Stimulated activated naive CD8-positive, alpha-beta T cell treated with anti-CD3 and anti-CD28 coated beads, Interleukin-15, Interleukin-2, amounts not matched to agents 100 ng/mL and 50 ng/mL, for 24 hours (primary cell): ENCODE measurements at regions not wholly inside any gene's neighbourhood (a gene's known extent, or its start where the extent isn't known, plus 50 kb on each side); places are given as distances from the start of the nearest gene placed in this dataset.

ENCODE experiments used
- H3K27ac Mint-ChIP-seq: one replicate; pipeline ENCODE4 v1.8.0; 2021; ENCODE audit warnings: mild to moderate bottlenecking, mixed read lengths
- H3K27me3 Mint-ChIP-seq: one replicate; pipeline ENCODE4 v1.8.0; 2021; ENCODE audit warnings: mixed read lengths
- H3K36me3 Mint-ChIP-seq: one replicate; pipeline ENCODE4 v1.8.0; 2021; ENCODE audit warnings: low read depth, mixed read lengths
- H3K4me1 Mint-ChIP-seq: one replicate; pipeline ENCODE4 v1.8.0; 2021; ENCODE audit warnings: low read depth, mixed read lengths
- H3K4me3 Mint-ChIP-seq: one replicate; pipeline ENCODE4 v1.8.0; 2021; ENCODE audit warnings: mild to moderate bottlenecking, mixed read lengths
- H3K9me3 Mint-ChIP-seq: one replicate; pipeline ENCODE4 v1.8.0; 2021; ENCODE audit warnings: mixed read lengths

- Mint-ChIP-seq H3K9me3 (peaks cover 4% of the 10 kb centered on the region), H3K36me3 (no peaks in the 10 kb centered on the region), H3K27ac (no peak overlapping the region), H3K27me3 (no peaks in the 10 kb centered on the region), H3K4me1 (peaks cover 13% of the 10 kb centered on the region), H3K4me3 (no peak overlapping the region)
Observed at GRCh38 chr5:67416986-67417385, 220.4 kb upstream of the CD180 start.

- Mint-ChIP-seq H3K27ac (peak overlapping the region; percentile 46), H3K36me3 (no peaks in the 10 kb centered on the region), H3K4me3 (peak overlapping the region; percentile 6), H3K9me3 (peaks cover 3% of the 10 kb centered on the region), H3K27me3 (no peaks in the 10 kb centered on the region), H3K4me1 (peaks cover 13% of the 10 kb centered on the region)
Observed at GRCh38 chr5:67416133-67416937, 219.7 kb upstream of the CD180 start.

GRCh38 chr5:67414712-67415111, 218.1 kb upstream of the CD180 start:
- Mint-ChIP-seq H3K9me3 (no peaks in the 10 kb centered on the region), H3K27me3 (no peaks in the 10 kb centered on the region), H3K36me3 (no peaks in the 10 kb centered on the region), H3K4me1 (peaks cover 13% of the 10 kb centered on the region), H3K4me3 (no peak overlapping the region), H3K27ac (no peak overlapping the region)

- no peaks in the 10 kb centered on the region for H3K27me3 Mint-ChIP-seq
- H3K36me3 Mint-ChIP-seq: no peaks in the 10 kb centered on the region
- H3K9me3 Mint-ChIP-seq: no peaks in the 10 kb centered on the region
- peaks cover 13% of the 10 kb centered on the region for H3K4me1 Mint-ChIP-seq
- no peak overlapping the region for H3K4me3 Mint-ChIP-seq
- H3K27ac Mint-ChIP-seq: no peak overlapping the region
Observed at GRCh38 chr5:67413721-67414120, 217.1 kb upstream of the CD180 start.

- H3K27ac Mint-ChIP-seq: no peak overlapping the region
- no peaks in the 10 kb centered on the region for H3K27me3 Mint-ChIP-seq
- H3K9me3 Mint-ChIP-seq: no peaks in the 10 kb centered on the region
- H3K4me1 Mint-ChIP-seq: no peaks in the 10 kb centered on the region
- no peaks in the 10 kb centered on the region for H3K36me3 Mint-ChIP-seq
- H3K4me3 Mint-ChIP-seq: no peak overlapping the region
Observed at GRCh38 chr5:67409126-67409777, 212.7 kb upstream of the CD180 start.

GRCh38 chr5:67407979-67408378, 211.4 kb upstream of the CD180 start:
- Mint-ChIP-seq H3K4me1 (no peaks in the 10 kb centered on the region), H3K36me3 (no peaks in the 10 kb centered on the region), H3K27ac (no peak overlapping the region), H3K27me3 (no peaks in the 10 kb centered on the region), H3K4me3 (no peak overlapping the region), H3K9me3 (no peaks in the 10 kb centered on the region)

- no peaks in the 10 kb centered on the region for H3K4me1 Mint-ChIP-seq
- no peak overlapping the region for H3K27ac Mint-ChIP-seq
- H3K9me3 Mint-ChIP-seq: no peaks in the 10 kb centered on the region
- H3K4me3 Mint-ChIP-seq: no peak overlapping the region
- no peaks in the 10 kb centered on the region for H3K27me3 Mint-ChIP-seq
- no peaks in the 10 kb centered on the region for H3K36me3 Mint-ChIP-seq
Observed at GRCh38 chr5:67405755-67406154, 209.2 kb upstream of the CD180 start.

- Mint-ChIP-seq H3K27me3 (no peaks in the 10 kb centered on the region), H3K9me3 (no peaks in the 10 kb centered on the region), H3K36me3 (no peaks in the 10 kb centered on the region), H3K4me3 (no peak overlapping the region), H3K27ac (no peak overlapping the region), H3K4me1 (no peaks in the 10 kb centered on the region)
Observed at GRCh38 chr5:67405101-67405364, 208.4 kb upstream of the CD180 start.

- H3K4me1 Mint-ChIP-seq: no peaks in the 10 kb centered on the region
Observed at GRCh38 chr5:67404256-67405100, 207.9 kb upstream of the CD180 start.

GRCh38 chr5:67402526-67402925, 205.9 kb upstream of the CD180 start:
- no peaks in the 10 kb centered on the region for H3K27me3 Mint-ChIP-seq
- H3K4me3 Mint-ChIP-seq: no peak overlapping the region
- no peak overlapping the region for H3K27ac Mint-ChIP-seq
- no peaks in the 10 kb centered on the region for H3K36me3 Mint-ChIP-seq
- H3K9me3 Mint-ChIP-seq: no peaks in the 10 kb centered on the region
- H3K4me1 Mint-ChIP-seq: no peaks in the 10 kb centered on the region

More at GRCh38 chr5:67404256-67405100, 207.9 kb upstream of the CD180 start:
- Mint-ChIP-seq H3K9me3 (no peaks in the 10 kb centered on the region), H3K36me3 (no peaks in the 10 kb centered on the region), H3K4me3 (no peak overlapping the region), H3K27me3 (no peaks in the 10 kb centered on the region), H3K27ac (no peak overlapping the region)

GRCh38 chr5:67401172-67401571, 204.6 kb upstream of the CD180 start:
- Mint-ChIP-seq H3K4me3 (no peak overlapping the region), H3K27me3 (no peaks in the 10 kb centered on the region), H3K4me1 (no peaks in the 10 kb centered on the region), H3K27ac (no peak overlapping the region), H3K36me3 (no peaks in the 10 kb centered on the region), H3K9me3 (no peaks in the 10 kb centered on the region)

- H3K27me3 Mint-ChIP-seq: no peaks in the 10 kb centered on the region
- H3K36me3 Mint-ChIP-seq: no peaks in the 10 kb centered on the region
- no peak overlapping the region for H3K4me3 Mint-ChIP-seq
- H3K27ac Mint-ChIP-seq: no peak overlapping the region
- H3K4me1 Mint-ChIP-seq: no peaks in the 10 kb centered on the region
- H3K9me3 Mint-ChIP-seq: no peaks in the 10 kb centered on the region
Observed at GRCh38 chr5:67400752-67401151, 204.2 kb upstream of the CD180 start.

- Mint-ChIP-seq H3K9me3 (no peaks in the 10 kb centered on the region), H3K27ac (no peak overlapping the region)
Observed at GRCh38 chr5:67395790-67396418, 199.3 kb upstream of the CD180 start.

GRCh38 chr5:67393211-67393610, 196.6 kb upstream of the CD180 start:
- no peak overlapping the region for H3K27ac Mint-ChIP-seq
- no peaks in the 10 kb centered on the region for H3K36me3 Mint-ChIP-seq
- no peaks in the 10 kb centered on the region for H3K4me1 Mint-ChIP-seq
- no peaks in the 10 kb centered on the region for H3K27me3 Mint-ChIP-seq
- no peaks in the 10 kb centered on the region for H3K9me3 Mint-ChIP-seq
- no peak overlapping the region for H3K4me3 Mint-ChIP-seq

More at GRCh38 chr5:67395790-67396418, 199.3 kb upstream of the CD180 start:
- H3K36me3 Mint-ChIP-seq: no peaks in the 10 kb centered on the region
- H3K4me3 Mint-ChIP-seq: no peak overlapping the region
- no peaks in the 10 kb centered on the region for H3K4me1 Mint-ChIP-seq
- H3K27me3 Mint-ChIP-seq: no peaks in the 10 kb centered on the region

- no peak overlapping the region for H3K4me3 Mint-ChIP-seq
- H3K4me1 Mint-ChIP-seq: no peaks in the 10 kb centered on the region
- H3K9me3 Mint-ChIP-seq: no peaks in the 10 kb centered on the region
- no peaks in the 10 kb centered on the region for H3K36me3 Mint-ChIP-seq
- H3K27me3 Mint-ChIP-seq: no peaks in the 10 kb centered on the region
- no peak overlapping the region for H3K27ac Mint-ChIP-seq
Observed at GRCh38 chr5:67390935-67391334, 194.3 kb upstream of the CD180 start.
